Upper lobe of left lung (tissue), 4 donors: ENCODE measurements at regions not wholly inside any gene's neighbourhood (a gene's known extent, or its start where the extent isn't known, plus 50 kb on each side); places are given as distances from the start of the nearest gene placed in this dataset.

ENCODE experiments used
- CTCF ChIP-seq, 6 experiments: fragments of 450-650 bp in 4 of 6; fragments of 200-600 bp in 2 of 6; sonication (generic) in 2 of 6; IDR thresholded peaks; one replicate each; pipeline ENCODE4 v1.5.1; 2016 to 2019; ENCODE audit warnings: antibody characterized with exemption in 6 of 6
- EP300 ChIP-seq, 4 donors: sonication (generic); formaldehyde crosslinking; IDR thresholded peaks; one replicate each; pipeline ENCODE4 v1.5.1; 2017; ENCODE audit warnings: antibody characterized with exemption in 4 of 4, control low read depth in 2 of 4
- POLR2AphosphoS5 ChIP-seq, 2 donors: sonication (generic); formaldehyde crosslinking; IDR thresholded peaks; one replicate each; pipeline ENCODE4 v1.5.1; 2017; ENCODE audit warnings: antibody characterized with exemption in 2 of 2

- no peak for TF ChIP-seq CTCF (IDR thresholded peaks at IDR 0.05)
- no peak for TF ChIP-seq EP300 (IDR thresholded peaks at IDR 0.05)
- no peak for TF ChIP-seq POLR2AphosphoS5 (IDR thresholded peaks at IDR 0.05)
Measured at GRCh38 chrY:8358161-8358560, 979.1 kb upstream of the TSPY4 start.
